ENCODE measurements at regions not wholly inside any gene's neighbourhood (a gene's known extent, or its start where the extent isn't known, plus 50 kb on each side); places are given as distances from the start of the nearest gene placed in this dataset.

DNA sequence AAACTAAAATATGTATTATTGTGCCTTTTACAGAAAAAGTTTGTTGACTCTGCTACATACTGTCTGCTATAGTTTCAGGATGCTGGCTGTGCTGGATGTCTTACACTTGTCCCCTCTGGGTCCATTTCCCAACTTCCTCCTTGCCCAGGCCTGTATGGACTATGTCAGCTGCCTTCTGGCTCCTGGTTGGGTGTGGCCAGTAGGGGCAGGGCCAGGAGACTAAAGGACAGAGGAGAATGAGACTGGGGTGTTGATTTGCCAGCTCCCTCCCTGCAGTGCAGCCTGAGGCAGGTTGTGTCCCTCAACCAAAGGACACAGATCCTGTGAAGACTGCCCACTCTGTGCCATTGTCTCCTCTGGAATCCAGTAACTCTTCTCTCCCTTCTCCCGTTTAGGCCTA is 90.6 kb upstream of the UBE2E2 start:
- TF ChIP-seq, protein P1, sequence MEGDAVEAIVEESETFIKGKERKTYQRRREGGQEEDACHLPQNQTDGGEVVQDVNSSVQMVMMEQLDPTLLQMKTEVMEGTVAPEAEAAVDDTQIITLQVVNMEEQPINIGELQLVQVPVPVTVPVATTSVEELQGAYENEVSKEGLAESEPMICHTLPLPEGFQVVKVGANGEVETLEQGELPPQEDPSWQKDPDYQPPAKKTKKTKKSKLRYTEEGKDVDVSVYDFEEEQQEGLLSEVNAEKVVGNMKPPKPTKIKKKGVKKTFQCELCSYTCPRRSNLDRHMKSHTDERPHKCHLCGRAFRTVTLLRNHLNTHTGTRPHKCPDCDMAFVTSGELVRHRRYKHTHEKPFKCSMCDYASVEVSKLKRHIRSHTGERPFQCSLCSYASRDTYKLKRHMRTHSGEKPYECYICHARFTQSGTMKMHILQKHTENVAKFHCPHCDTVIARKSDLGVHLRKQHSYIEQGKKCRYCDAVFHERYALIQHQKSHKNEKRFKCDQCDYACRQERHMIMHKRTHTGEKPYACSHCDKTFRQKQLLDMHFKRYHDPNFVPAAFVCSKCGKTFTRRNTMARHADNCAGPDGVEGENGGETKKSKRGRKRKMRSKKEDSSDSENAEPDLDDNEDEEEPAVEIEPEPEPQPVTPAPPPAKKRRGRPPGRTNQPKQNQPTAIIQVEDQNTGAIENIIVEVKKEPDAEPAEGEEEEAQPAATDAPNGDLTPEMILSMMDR (IDR thresholded peaks at IDR 0.05): no peak
- Histone ChIP-seq H3K4me1 (peaks cover 0 to 53% (median 9%) of the 10 kb centered on the region in 4 donors), H3K4me3 (no peak overlapping the region), H3K27ac (peak overlapping the region; percentile 45 to 55), H3K27me3 (no peaks in the 10 kb centered on the region), H3K36me3 (no peaks in the 10 kb centered on the region), H3K9me3 (peaks cover 0 to 4% (median 0%) of the 10 kb centered on the region in 3 donors)
- intact Hi-C loops (cut with DNase I; ENCODE audit: low total_unique reads): no loop called here
- DNase-seq: peak in 1 of 2 donors; percentile 28

DNA sequence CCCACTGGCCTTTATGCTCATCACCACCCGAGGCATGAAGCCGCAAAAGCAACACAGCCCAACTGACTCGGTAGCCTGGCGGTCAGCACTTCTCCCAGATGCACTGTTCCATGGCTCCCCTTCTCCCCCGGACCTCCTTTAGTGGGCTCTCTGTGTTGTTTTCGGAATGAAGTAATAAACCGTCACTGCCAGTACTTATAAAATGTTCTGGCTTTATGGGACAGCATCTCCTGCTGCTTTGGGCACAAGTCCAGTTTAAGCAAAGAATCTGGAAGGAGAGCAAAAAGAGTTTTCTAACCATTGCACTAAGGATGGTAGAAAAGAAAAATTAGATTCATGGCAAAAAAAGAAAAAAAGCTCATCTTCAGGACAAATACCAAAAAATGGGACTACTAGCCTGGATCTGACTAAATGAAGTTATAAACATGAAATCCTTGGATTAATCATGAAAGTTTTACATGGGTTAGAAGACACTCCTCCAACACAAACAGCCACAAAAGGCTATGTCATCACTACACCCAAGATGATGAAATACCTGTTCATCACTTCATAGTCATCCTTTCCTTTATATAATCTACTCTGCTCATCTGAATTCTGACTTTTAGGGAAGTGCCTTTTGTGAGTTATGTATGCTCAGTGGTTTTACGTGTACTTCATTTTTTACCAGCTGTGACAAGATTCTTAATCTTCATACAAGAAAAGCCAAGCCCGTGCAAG is 89.5 kb upstream of the UBE2E2 start:
- peaks cover 0 to 53% (median 9%) of the 10 kb centered on the region in 4 donors for H3K4me1 ChIP-seq
- H3K36me3 ChIP-seq: no peaks in the 10 kb centered on the region
- no peaks in the 10 kb centered on the region for H3K9me3 ChIP-seq
- TF ChIP-seq, protein P1 (IDR thresholded peaks at IDR 0.05): no peak
- intact Hi-C loops (cut with DNase I; ENCODE audit: low total_unique reads): no loop called here
- peak; percentile 24 to 64 for DNase-seq
- no peaks in the 10 kb centered on the region for H3K27me3 ChIP-seq
- H3K4me3 ChIP-seq: peak overlapping the region; percentile 11 to 23
- peak overlapping the region; percentile 45 to 55 for H3K27ac ChIP-seq

DNA sequence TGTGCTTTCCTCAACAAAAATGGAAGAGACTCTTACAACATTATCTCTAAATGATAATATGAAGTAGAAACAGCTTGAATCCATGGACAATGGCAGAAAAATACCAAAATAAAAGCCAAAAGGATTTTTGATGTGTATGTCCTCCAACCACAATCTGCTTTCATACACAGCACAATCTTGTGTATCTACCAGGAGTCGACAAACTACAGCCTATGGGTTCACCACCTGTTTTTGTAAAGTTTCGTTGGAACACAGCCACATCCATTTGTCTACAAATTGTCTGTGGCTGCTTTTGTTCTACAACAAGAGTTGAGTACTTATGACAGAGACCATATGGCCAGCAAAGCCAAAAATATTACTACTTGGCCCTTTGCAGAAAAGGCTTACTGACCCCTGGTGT is 88.7 kb upstream of the UBE2E2 start:
- TF ChIP-seq, protein P1 (IDR thresholded peaks at IDR 0.05): no peak
- Histone ChIP-seq H3K9me3 (no peaks in the 10 kb centered on the region), H3K27ac (peak overlapping the region; percentile 45 to 55), H3K36me3 (no peaks in the 10 kb centered on the region), H3K4me1 (peaks cover 0 to 53% (median 9%) of the 10 kb centered on the region in 4 donors), H3K27me3 (no peaks in the 10 kb centered on the region), H3K4me3 (no peak overlapping the region)
- no peak for DNase-seq
- intact Hi-C loops (cut with DNase I; ENCODE audit: low total_unique reads): no loop called here

DNA sequence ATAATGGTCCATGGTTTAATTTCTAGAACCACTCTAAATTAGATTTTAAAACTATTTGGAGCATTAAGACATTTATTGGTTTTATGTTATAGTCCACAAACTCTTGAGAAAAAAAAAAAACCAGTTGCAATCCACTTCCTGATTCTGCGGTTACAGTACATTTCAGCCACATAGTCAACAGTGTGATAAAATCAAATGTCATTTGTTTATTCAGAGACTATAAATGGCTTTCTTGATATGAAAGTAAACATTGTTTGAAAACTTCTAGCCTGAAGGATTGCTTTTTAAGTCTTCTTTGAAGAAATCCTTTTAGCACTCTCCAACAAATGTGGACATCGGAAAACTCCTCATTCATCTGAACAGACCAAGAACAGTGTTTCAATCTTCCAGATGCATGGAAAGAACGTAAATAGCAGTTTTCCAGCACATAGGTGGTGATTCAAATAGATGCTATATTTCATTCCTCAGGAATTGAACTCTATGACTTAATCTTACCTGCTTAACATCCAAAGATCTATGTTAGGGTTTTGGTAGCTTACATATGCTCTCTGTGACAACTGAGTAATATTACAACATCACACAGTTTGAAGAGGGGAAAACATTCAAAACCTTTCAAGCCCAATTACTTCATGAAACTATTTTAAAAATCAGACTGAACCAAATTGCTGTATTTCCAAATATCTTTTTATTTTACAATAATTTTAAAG is 87.8 kb upstream of the UBE2E2 start:
- intact Hi-C loops (cut with DNase I; ENCODE audit: low total_unique reads): no loop called here
- Histone ChIP-seq H3K4me3 (no peak overlapping the region), H3K36me3 (no peaks in the 10 kb centered on the region), H3K4me1 (peaks cover 0 to 53% (median 9%) of the 10 kb centered on the region in 4 donors), H3K27me3 (no peaks in the 10 kb centered on the region), H3K9me3 (no peaks in the 10 kb centered on the region), H3K27ac (peak overlapping the region; percentile 23 to 38)
- TF ChIP-seq, protein P1 (IDR thresholded peaks at IDR 0.05): no peak
- DNase-seq: no peak

DNA sequence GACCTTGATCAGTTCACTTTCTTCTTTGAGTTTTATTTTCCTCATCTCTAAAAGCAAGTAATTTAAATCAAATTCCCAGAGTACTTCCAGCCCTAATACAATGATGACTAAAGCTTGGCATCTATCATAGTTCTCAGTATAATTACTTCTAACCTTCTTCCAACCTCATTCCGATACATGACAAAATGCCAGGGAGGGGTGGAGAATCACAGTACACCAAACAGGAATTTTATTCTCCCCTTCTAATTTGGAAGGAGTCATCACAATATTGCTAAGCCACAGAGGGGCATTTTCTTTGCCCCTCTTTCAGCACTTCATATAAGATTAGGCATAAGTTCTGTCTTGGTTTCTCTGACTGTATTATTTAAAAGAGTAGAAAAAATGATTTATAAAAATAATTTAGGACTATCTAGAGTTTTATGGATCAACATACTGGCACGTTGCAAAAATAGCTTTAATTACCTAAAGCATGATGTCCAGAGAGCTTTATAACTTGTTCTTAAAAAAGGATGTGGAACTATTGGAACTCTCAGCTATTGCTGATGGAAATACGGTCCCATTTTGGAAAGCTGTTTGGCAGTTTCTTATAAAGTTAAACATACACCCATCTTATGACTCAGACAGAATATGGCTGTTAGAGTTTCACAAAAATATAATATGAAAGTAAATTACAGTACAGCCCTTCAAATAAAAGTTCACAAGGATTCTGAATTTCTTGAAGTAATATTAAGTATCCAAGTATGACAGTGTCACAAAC is 86.9 kb upstream of the UBE2E2 start:
- H3K27ac ChIP-seq: peak overlapping the region; percentile 23 to 38
- intact Hi-C loops (cut with DNase I; ENCODE audit: low total_unique reads): no loop called here
- peaks cover 0 to 49% (median 9%) of the 10 kb centered on the region in 4 donors for H3K4me1 ChIP-seq
- TF ChIP-seq, protein P1 (IDR thresholded peaks at IDR 0.05): no peak
- no peaks in the 10 kb centered on the region for H3K9me3 ChIP-seq
- H3K4me3 ChIP-seq: no peak overlapping the region
- no peaks in the 10 kb centered on the region for H3K27me3 ChIP-seq
- no peaks in the 10 kb centered on the region for H3K36me3 ChIP-seq
- no peak for DNase-seq

Measured in tibial artery (tissue), 4 donors.